Muscle layer of colon (tissue), 2 donors: ENCODE measurements at regions not wholly inside any gene's neighbourhood (a gene's known extent, or its start where the extent isn't known, plus 50 kb on each side); places are given as distances from the start of the nearest gene placed in this dataset.
"Not testable (repeated sequence)": the region's sequence is repeated elsewhere in the genome, so short reads cannot be mapped to it uniquely, and the experiment has no call there.

Experiments
- H3K27ac ChIP-seq: one replicate; pipeline ENCODE4 v1.7.0; 2013; ENCODE audit warnings: low read depth, mild to moderate bottlenecking, low read length, moderate library complexity
- H3K27me3 ChIP-seq, 2 donors: one replicate each; pipeline ENCODE4 v1.7.0; 2013; ENCODE audit warnings: low read length in 2 of 2, mild to moderate bottlenecking in 2 of 2; ENCODE audit not compliant: insufficient read depth in 2 of 2, control insufficient read depth in 1 of 2
- H3K36me3 ChIP-seq: one replicate; pipeline ENCODE4 v1.7.0; 2013; ENCODE audit warnings: mild to moderate bottlenecking, low read length; ENCODE audit not compliant: insufficient read depth
- H3K4me1 ChIP-seq: one replicate; pipeline ENCODE4 v1.7.0; 2013; ENCODE audit warnings: mild to moderate bottlenecking, low read length; ENCODE audit not compliant: insufficient read depth
- H3K4me3 ChIP-seq, 2 donors: one replicate each; pipeline ENCODE4 v1.7.0; 2013; ENCODE audit warnings: low read length in 2 of 2, low read depth in 1 of 2, mild to moderate bottlenecking in 1 of 2, moderate library complexity in 1 of 2
- H3K9ac ChIP-seq: one replicate; pipeline ENCODE4 v1.7.0; 2013; ENCODE audit warnings: low read length
- H3K9me3 ChIP-seq: one replicate; pipeline ENCODE4 v1.7.0; 2013; ENCODE audit warnings: mild to moderate bottlenecking, low read length
- donor health status: abdominal sarcoma.
- donor health status: Adenocarcinoma of cecum.

GRCh38 chr7:9148687-9149086 lies 715.3 kb downstream of the NXPH1 start:
- Histone ChIP-seq H3K27me3 (no peaks in the 10 kb centered on the region), H3K36me3 (no peaks in the 10 kb centered on the region), H3K4me3 (no peak overlapping the region), H3K27ac (no peak overlapping the region), H3K9me3 (no peaks in the 10 kb centered on the region), H3K4me1 (no peaks in the 10 kb centered on the region), H3K9ac (no peak overlapping the region)

- no peak overlapping the region for H3K27ac ChIP-seq
- no peak overlapping the region for H3K4me3 ChIP-seq
Observed at GRCh38 chr7:9149499-9150082, 716.2 kb downstream of the NXPH1 start.

GRCh38 chr7:9163691-9164090 lies 730.3 kb downstream of the NXPH1 start:
- H3K9ac ChIP-seq, H3K4me3 ChIP-seq, H3K36me3 ChIP-seq, H3K9me3 ChIP-seq, H3K27ac ChIP-seq, H3K4me1 ChIP-seq, H3K27me3 ChIP-seq: not testable (repeated sequence)

More at GRCh38 chr7:9149499-9150082, 716.2 kb downstream of the NXPH1 start:
- Histone ChIP-seq H3K9me3 (no peaks in the 10 kb centered on the region), H3K4me1 (no peaks in the 10 kb centered on the region), H3K27me3 (no peaks in the 10 kb centered on the region), H3K36me3 (no peaks in the 10 kb centered on the region), H3K9ac (no peak overlapping the region)

- H3K9me3 ChIP-seq, result no peaks in the 10 kb centered on the region
- H3K4me1 ChIP-seq, result no peaks in the 10 kb centered on the region
- no peaks in the 10 kb centered on the region for H3K36me3 ChIP-seq
- H3K27ac ChIP-seq, result no peak overlapping the region
- no peaks in the 10 kb centered on the region for H3K27me3 ChIP-seq
- H3K9ac ChIP-seq, result no peak overlapping the region
- no peak overlapping the region for H3K4me3 ChIP-seq
Observed at GRCh38 chr7:9175871-9176270, 742.5 kb downstream of the NXPH1 start.

GRCh38 chr7:9181356-9181755 lies 747.9 kb downstream of the NXPH1 start:
- Histone ChIP-seq H3K9ac (no peak overlapping the region), H3K36me3 (no peaks in the 10 kb centered on the region)

GRCh38 chr7:9186730-9187129 lies 753.3 kb downstream of the NXPH1 start:
- no peak overlapping the region for H3K27ac ChIP-seq
- no peaks in the 10 kb centered on the region for H3K9me3 ChIP-seq
- no peaks in the 10 kb centered on the region for H3K27me3 ChIP-seq
- no peaks in the 10 kb centered on the region for H3K4me1 ChIP-seq
- H3K36me3 ChIP-seq, result no peaks in the 10 kb centered on the region
- H3K9ac ChIP-seq, result no peak overlapping the region
- H3K4me3 ChIP-seq, result no peak overlapping the region

More at GRCh38 chr7:9181356-9181755, 747.9 kb downstream of the NXPH1 start:
- Histone ChIP-seq H3K27ac (no peak overlapping the region), H3K4me1 (no peaks in the 10 kb centered on the region), H3K27me3 (no peaks in the 10 kb centered on the region), H3K4me3 (no peak overlapping the region), H3K9me3 (no peaks in the 10 kb centered on the region)

- Histone ChIP-seq H3K9ac (no peak overlapping the region), H3K36me3 (no peaks in the 10 kb centered on the region), H3K9me3 (no peaks in the 10 kb centered on the region), H3K27ac (no peak overlapping the region), H3K4me3 (no peak overlapping the region), H3K4me1 (no peaks in the 10 kb centered on the region), H3K27me3 (no peaks in the 10 kb centered on the region)
Observed at GRCh38 chr7:9189703-9190102, 756.3 kb downstream of the NXPH1 start.

- Histone ChIP-seq H3K27ac (no peak overlapping the region), H3K9me3 (no peaks in the 10 kb centered on the region), H3K4me1 (no peaks in the 10 kb centered on the region)
Observed at GRCh38 chr7:9192969-9193368, 759.6 kb downstream of the NXPH1 start.

GRCh38 chr7:9200626-9201025 lies 767.2 kb downstream of the NXPH1 start:
- no peaks in the 10 kb centered on the region for H3K27me3 ChIP-seq
- H3K4me1 ChIP-seq, result no peaks in the 10 kb centered on the region
- H3K27ac ChIP-seq, result no peak overlapping the region
- no peaks in the 10 kb centered on the region for H3K9me3 ChIP-seq
- no peak overlapping the region for H3K9ac ChIP-seq
- H3K36me3 ChIP-seq, result no peaks in the 10 kb centered on the region
- no peak overlapping the region for H3K4me3 ChIP-seq

More at GRCh38 chr7:9192969-9193368, 759.6 kb downstream of the NXPH1 start:
- Histone ChIP-seq H3K36me3 (no peaks in the 10 kb centered on the region), H3K4me3 (no peak overlapping the region), H3K9ac (no peak overlapping the region), H3K27me3 (no peaks in the 10 kb centered on the region)

GRCh38 chr7:9201928-9202327 lies 768.5 kb downstream of the NXPH1 start:
- no peak overlapping the region for H3K9ac ChIP-seq
- H3K4me1 ChIP-seq, result no peaks in the 10 kb centered on the region
- no peak overlapping the region for H3K4me3 ChIP-seq
- no peaks in the 10 kb centered on the region for H3K9me3 ChIP-seq
- no peaks in the 10 kb centered on the region for H3K36me3 ChIP-seq
- H3K27me3 ChIP-seq, result no peaks in the 10 kb centered on the region
- H3K27ac ChIP-seq, result no peak overlapping the region

GRCh38 chr7:9204571-9204970 lies 771.2 kb downstream of the NXPH1 start:
- H3K9ac ChIP-seq, result no peak overlapping the region
- no peaks in the 10 kb centered on the region for H3K27me3 ChIP-seq
- no peaks in the 10 kb centered on the region for H3K36me3 ChIP-seq
- no peaks in the 10 kb centered on the region for H3K9me3 ChIP-seq
- H3K4me3 ChIP-seq, result no peak overlapping the region
- H3K27ac ChIP-seq, result no peak overlapping the region
- H3K4me1 ChIP-seq, result no peaks in the 10 kb centered on the region

GRCh38 chr7:9210114-9210513 lies 776.7 kb downstream of the NXPH1 start:
- H3K4me1 ChIP-seq, result no peaks in the 10 kb centered on the region
- H3K9me3 ChIP-seq, result no peaks in the 10 kb centered on the region
- no peak overlapping the region for H3K4me3 ChIP-seq
- H3K36me3 ChIP-seq, result no peaks in the 10 kb centered on the region
- H3K27ac ChIP-seq, result no peak overlapping the region
- H3K27me3 ChIP-seq, result no peaks in the 10 kb centered on the region
- H3K9ac ChIP-seq, result no peak overlapping the region
